ENCODE measurements at regions not wholly inside any gene's neighbourhood (a gene's known extent, or its start where the extent isn't known, plus 50 kb on each side); places are given as distances from the start of the nearest gene placed in this dataset.
"Not testable (repeated sequence)": the region's sequence is repeated elsewhere in the genome, so short reads cannot be mapped to it uniquely, and the experiment has no call there.

- DNase-seq = not testable (repeated sequence)
Observed at GRCh38 chr16:21487956-21488355, 111.4 kb upstream of the METTL9 start.

GRCh38 chr16:21499046-21499445, 100.3 kb upstream of the METTL9 start:
- not testable (repeated sequence) for DNase-seq

GRCh38 chr16:21501223-21501868, 98.0 kb upstream of the METTL9 start:
- DNase-seq = not testable (repeated sequence)

GRCh38 chr16:21501869-21502667, 97.3 kb upstream of the METTL9 start:
- peak; percentile 93 for DNase-seq

GRCh38 chr16:21503574-21503920, 95.8 kb upstream of the METTL9 start:
- DNase-seq = not testable (repeated sequence)

GRCh38 chr16:21503941-21504832, 95.2 kb upstream of the METTL9 start:
- not testable (repeated sequence) for DNase-seq

- not testable (repeated sequence) for DNase-seq
Observed at GRCh38 chr16:21505751-21506520, 93.4 kb upstream of the METTL9 start.

- DNase-seq = peak; percentile 24
Observed at GRCh38 chr16:21506857-21507456, 92.4 kb upstream of the METTL9 start.

GRCh38 chr16:21507631-21508305, 91.6 kb upstream of the METTL9 start:
- peak; percentile 16 for DNase-seq

GRCh38 chr16:21508661-21509436, 90.5 kb upstream of the METTL9 start:
- DNase-seq = peak; percentile 31

GRCh38 chr16:21509437-21510086, 89.8 kb upstream of the METTL9 start:
- DNase-seq = peak; percentile 13

GRCh38 chr16:21510869-21511255, 88.5 kb upstream of the METTL9 start:
- not testable (repeated sequence) for DNase-seq

- DNase-seq = peak; percentile 30
Observed at GRCh38 chr16:21511315-21512210, 87.8 kb upstream of the METTL9 start.

- DNase-seq = peak; percentile 17
Observed at GRCh38 chr16:21512280-21513192, 86.8 kb upstream of the METTL9 start.

- peak; percentile 29 for DNase-seq
Observed at GRCh38 chr16:21513337-21513741, 86.0 kb upstream of the METTL9 start.

GRCh38 chr16:21513812-21514473, 85.4 kb upstream of the METTL9 start:
- peak; percentile 45 for DNase-seq

- DNase-seq = peak; percentile 6
Observed at GRCh38 chr16:21514474-21514840, 84.9 kb upstream of the METTL9 start.
